CD4-positive, alpha-beta T cell treated with Interleukin-17A for 4 hours (primary cell): ENCODE measurements at regions not wholly inside any gene's neighbourhood (a gene's known extent, or its start where the extent isn't known, plus 50 kb on each side); places are given as distances from the start of the nearest gene placed in this dataset.
"Not testable (repeated sequence)": the region's sequence is repeated elsewhere in the genome, so short reads cannot be mapped to it uniquely, and the experiment has no call there.

Experiments
- DNase-seq: peaks from one replicate; pipeline ENCODE4 v3.0.0-alpha.2; 2020; ENCODE audit warnings: mixed read lengths

GRCh38 chr15:39409876-39410530 is 170.9 kb upstream of the THBS1 start:
- DNase-seq = no peak

DNA sequence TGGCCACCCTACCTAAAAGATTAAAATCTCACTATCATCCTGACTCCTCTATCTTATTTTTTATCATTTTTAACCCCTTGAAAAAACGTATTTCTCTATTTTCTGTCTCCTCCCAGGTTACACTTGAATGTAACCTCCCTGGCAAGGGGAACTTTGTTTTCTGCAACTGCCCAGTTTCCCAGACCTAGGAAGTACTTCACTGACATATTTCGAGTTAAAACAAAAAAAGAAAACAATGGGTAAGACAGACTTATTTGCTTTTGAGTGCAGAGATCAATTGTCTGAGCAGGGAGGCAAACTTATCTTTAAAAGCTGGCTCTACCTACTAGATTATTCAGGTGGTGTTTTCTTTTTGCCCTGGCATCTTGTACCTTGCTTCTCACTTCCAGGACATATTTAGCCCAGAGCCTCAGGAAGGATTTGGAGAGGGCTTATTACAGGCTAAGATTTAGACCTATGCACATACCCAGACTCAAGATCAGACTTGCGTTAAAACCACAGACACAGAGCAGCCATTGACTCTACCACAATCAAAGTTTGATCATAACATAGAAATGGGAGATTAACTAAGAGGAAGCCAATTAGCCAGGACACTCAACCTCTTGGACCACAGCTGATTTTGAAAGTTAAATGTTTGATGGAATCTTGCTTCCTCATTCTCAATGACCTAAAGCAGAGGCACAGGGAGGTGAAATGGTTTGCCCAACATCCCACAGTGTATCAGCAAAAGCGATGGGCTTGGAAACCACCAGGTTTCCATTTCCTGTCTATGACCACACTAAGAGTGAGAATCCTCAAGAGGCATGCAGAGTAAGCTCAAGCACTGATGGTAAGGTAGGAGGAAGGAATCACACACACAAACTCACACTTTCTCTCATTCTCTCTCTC is 169.5 kb upstream of the THBS1 start:
- DNase-seq = no peak

- DNase-seq = no peak
Observed at GRCh38 chr15:39413558-39413957, 167.3 kb upstream of the THBS1 start.

GRCh38 chr15:39414201-39414600 is 166.7 kb upstream of the THBS1 start:
- DNase-seq = no peak

DNA sequence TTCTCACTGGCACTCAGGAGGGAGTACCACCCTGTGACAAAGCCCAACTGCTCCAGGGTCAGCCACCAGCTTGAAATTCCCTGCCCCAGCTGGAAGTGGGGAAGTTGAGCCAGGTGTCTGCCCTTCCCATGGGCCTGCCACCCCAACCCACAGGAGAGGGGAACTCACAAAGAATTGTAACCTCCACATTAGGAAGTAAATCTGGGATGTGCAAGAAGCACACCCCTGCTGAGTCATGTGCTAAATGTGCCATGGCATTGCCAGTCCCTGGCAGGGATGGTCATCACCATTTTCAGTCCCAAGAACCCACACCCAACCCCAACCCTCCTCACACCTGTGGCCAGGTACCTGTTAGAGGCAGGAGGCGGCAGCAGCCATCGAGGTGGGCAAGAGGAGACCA is 165.2 kb upstream of the THBS1 start:
- DNase-seq = no peak

GRCh38 chr15:39416258-39416657 is 164.6 kb upstream of the THBS1 start:
- no peak for DNase-seq

GRCh38 chr15:39417366-39418134 is 163.3 kb upstream of the THBS1 start:
- no peak for DNase-seq

DNA sequence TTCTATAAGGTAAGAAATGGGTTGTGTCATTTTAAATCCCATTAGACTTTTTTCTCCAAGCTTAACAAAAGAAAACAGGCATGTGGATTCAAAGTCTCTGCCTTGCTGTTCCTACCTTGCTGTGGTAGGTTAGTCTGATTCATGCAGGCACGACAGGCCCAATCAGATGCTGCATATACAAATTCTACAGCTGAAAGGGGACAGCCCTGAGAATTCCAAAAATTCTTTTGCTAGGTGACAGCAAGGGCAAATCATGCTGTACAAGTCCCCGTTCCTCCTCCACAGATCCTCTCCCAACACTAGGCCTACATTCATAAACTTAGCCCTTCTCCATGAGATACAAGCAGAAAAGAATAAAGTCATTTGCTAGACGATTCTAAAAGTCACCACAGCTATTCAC is 161.2 kb upstream of the THBS1 start:
- no peak for DNase-seq

DNA sequence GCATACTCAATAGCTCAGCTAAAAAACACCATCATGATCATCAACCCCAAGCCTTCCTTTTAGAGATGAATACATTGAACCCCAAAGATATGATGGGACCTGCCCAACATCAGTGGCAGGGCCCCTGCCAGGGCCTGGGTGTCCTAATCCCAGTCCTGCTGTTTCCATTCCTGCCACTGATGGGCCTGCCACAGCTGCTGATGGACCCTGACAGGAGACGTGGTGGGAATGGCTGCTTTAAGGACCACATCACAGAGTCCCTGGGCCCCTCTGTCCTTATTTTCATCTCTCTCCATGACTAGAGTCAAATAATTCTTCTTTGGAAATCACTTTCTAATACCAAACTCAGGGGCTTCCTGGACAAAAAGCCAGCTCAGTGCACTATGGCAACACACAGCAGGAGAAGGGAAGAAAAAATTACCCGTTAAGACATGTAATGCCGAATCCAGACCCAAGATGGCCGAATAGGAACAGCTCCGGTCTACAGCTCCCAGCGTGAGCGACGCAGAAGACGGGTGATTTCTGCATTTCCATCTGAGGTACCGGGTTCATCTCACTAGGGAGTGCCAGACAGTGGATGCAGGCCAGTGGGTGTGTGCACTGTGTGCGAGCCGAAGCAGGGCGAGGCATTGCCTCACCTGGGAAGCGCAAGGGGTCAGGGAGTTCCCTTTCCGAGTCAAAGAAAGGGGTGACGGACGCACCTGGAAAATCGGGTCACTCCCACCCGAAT is 160.6 kb upstream of the THBS1 start:
- DNase-seq = not testable (repeated sequence)

DNA sequence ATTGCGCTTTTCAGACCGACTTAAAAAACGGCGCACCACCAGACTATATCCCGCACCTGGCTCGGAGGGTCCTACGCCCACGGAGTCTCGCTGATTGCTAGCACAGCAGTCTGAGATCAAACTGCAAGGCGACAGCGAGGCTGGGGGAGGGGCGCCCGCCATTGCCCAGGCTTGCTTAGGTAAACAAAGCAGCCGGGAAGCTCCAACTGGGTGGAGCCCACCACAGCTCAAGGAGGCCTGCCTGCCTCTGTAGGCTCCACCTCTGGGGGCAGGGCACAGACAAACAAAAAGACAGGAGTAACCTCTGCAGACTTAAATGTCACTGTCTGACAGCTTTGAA is 160.1 kb upstream of the THBS1 start:
- not testable (repeated sequence) for DNase-seq

GRCh38 chr15:39426552-39427532 is 154.0 kb upstream of the THBS1 start:
- DNase-seq = peak; percentile 61

- DNase-seq = no peak
Observed at GRCh38 chr15:39427705-39428104, 153.2 kb upstream of the THBS1 start.

GRCh38 chr15:39429898-39430357 is 151.0 kb upstream of the THBS1 start:
- no peak for DNase-seq

DNA sequence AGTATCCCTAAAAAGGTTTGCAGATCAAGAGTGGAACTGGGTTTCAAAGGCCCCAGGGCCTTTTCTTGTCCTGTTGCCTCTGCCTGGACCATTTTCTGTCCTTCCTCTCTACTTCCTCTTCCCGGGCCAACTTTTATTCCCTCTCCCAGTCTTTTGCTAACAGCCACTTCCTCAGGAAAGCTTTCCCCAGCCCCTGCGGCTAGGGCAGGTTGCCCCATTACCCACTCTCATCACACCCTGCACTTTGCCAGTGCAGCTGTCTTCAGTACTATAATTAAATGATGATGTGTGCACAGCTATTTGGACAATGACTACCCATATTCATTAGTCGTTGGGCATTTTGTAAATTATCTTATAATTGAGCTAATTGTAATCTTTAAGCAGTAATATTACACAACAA is 150.5 kb upstream of the THBS1 start:
- no peak for DNase-seq

GRCh38 chr15:39431376-39431775 is 149.5 kb upstream of the THBS1 start:
- no peak for DNase-seq

GRCh38 chr15:39432026-39432425 is 148.9 kb upstream of the THBS1 start:
- no peak for DNase-seq

- DNase-seq = no peak
Observed at GRCh38 chr15:39432912-39433348, 147.9 kb upstream of the THBS1 start.

DNA sequence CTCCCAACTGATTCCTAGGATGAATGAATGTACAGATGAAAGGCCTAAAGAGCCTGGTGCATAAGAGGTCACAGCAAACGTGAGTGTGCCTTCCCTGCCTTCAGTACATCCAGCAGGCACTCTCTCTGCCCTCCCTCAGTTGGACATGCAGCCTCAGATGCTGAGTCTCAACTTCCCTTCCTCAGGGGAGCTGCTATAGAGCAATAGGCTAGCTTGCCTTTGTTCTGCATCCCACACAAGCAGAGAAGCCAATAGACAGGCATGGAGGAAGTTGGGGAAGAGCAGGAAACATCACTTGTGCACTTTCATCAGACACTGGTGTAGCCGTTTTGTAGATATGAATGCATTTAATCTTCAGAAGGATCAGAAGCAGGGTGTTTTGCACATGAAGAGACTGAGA is 147.5 kb upstream of the THBS1 start:
- no peak for DNase-seq

GRCh38 chr15:39434163-39434562 is 146.7 kb upstream of the THBS1 start:
- no peak for DNase-seq

GRCh38 chr15:39434751-39435238 is 146.1 kb upstream of the THBS1 start:
- no peak for DNase-seq

GRCh38 chr15:39435244-39435643 is 145.6 kb upstream of the THBS1 start:
- no peak for DNase-seq
